GM13977 (cell line): ENCODE measurements at regions not wholly inside any gene's neighbourhood (a gene's known extent, or its start where the extent isn't known, plus 50 kb on each side); places are given as distances from the start of the nearest gene placed in this dataset.
A peak's percentile ranks its signal among the peaks of the same experiment; 100 is the strongest.
"Not testable (repeated sequence)": the region's sequence is repeated elsewhere in the genome, so short reads cannot be mapped to it uniquely, and the experiment has no call there.

Experiments
- DNase-seq: peaks from one replicate; pipeline ENCODE4 v3.0.0; 2012; ENCODE audit warnings: low spot score
- in situ Hi-C: fragments of 300-500 bp; cut with MboI; formaldehyde crosslinking; loops from one replicate; pipeline ENCODE4 v1.12.0; 2022; ENCODE audit warnings: low sequenced_read_pairs, low pct_unique_long_range_greater_than_20kb, mixed read lengths, inconsistent platforms; ENCODE audit not compliant: unreplicated experiment
- TF ChIP-seq, protein P1 (sequence below): IDR thresholded peaks from 2 replicates; pipeline ENCODE4 v1.5.1; 2012; ENCODE audit warnings: mild to moderate bottlenecking, control low read depth; ENCODE audit not compliant: insufficient read depth; ENCODE audit errors: extremely low read depth, missing control alignments

- in situ Hi-C loops: no loop called here
- TF ChIP-seq, protein P1, sequence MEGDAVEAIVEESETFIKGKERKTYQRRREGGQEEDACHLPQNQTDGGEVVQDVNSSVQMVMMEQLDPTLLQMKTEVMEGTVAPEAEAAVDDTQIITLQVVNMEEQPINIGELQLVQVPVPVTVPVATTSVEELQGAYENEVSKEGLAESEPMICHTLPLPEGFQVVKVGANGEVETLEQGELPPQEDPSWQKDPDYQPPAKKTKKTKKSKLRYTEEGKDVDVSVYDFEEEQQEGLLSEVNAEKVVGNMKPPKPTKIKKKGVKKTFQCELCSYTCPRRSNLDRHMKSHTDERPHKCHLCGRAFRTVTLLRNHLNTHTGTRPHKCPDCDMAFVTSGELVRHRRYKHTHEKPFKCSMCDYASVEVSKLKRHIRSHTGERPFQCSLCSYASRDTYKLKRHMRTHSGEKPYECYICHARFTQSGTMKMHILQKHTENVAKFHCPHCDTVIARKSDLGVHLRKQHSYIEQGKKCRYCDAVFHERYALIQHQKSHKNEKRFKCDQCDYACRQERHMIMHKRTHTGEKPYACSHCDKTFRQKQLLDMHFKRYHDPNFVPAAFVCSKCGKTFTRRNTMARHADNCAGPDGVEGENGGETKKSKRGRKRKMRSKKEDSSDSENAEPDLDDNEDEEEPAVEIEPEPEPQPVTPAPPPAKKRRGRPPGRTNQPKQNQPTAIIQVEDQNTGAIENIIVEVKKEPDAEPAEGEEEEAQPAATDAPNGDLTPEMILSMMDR: no peak
- DNase-seq: no peak
Measured at GRCh38 chr1:61556631-61557030, 168.3 kb downstream of the TM2D1 start.

DNA sequence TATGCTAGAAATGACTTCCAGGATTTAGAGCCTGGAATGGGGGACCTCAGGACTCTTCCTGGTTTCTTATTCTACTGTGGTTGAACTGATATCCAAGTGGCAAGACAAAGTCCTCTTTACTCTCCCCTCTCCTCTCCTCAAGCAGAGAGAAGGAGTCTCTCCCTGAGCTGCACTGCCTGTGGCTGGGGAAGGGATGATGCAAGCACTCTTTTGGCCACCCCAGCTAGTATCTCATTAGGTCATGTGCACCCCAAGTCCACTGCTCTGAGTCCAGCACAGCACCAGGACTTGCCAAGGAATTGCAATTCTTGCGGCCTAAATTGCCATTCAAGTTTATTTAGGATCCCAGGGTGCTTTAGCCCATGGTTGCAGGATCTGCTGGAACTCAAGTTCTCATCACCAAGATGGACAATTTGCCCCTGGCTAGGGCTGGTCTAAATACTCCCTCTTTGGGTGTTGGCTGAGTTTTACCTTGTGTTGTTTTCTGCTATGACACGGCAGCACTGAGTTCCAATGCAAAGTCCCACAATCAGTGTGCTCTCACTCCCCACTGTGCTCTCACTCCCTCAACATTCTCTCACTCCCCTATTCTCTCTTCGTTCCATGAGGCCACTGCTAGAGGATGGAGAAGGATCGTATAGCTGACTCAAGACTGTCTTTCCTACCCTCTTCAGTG, 172.2 kb downstream of the TM2D1 start:
- TF ChIP-seq, protein P1: no peak
- DNase-seq: no peak
- in situ Hi-C loops: no loop called here

GRCh38 chr1:61547302-61547701, 177.6 kb downstream of the TM2D1 start:
- in situ Hi-C loops, DNase-seq: not testable (repeated sequence)
- TF ChIP-seq, protein P1: peak; percentile 50

DNA sequence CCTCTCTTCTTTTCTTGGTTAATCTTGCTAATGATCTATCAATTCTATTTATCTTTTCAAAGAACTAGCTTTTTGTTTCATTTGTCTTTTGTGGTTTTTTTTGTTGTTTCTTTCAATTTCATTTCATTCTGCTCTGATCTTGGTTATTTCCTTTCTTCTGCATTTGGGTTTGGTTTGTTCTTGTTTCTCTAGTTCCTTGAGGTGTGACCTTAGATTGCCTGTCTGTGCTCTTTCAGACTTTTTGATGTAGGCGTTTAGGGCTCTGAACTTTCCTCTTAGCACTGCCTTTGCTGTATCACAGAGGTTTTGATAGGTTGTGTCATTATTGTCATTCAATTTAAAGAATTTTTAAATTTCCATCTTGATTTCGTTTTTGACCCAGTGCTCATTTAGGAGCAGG, 180.1 kb downstream of the TM2D1 start:
- DNase-seq, in situ Hi-C loops: not testable (repeated sequence)

DNA sequence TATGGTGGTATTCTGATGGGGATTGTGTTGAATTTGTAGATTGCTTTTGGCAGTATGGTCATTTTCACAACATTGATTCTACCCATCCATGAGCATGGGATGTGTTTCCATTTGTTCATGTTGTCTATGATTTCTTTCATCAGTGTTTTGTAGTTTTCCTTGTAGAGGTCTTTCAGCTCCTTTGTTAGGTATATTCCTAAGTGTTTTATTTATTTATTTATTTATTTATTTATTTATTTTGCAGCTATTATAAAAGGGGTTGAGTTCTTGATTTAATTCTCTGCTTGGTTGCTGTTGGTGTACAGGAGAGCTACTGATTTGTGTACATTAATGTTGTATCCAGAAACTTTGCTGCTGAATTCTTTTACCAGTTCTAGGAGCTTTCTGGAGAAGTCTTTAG, 181.4 kb downstream of the TM2D1 start:
- DNase-seq, in situ Hi-C loops: not testable (repeated sequence)

DNA sequence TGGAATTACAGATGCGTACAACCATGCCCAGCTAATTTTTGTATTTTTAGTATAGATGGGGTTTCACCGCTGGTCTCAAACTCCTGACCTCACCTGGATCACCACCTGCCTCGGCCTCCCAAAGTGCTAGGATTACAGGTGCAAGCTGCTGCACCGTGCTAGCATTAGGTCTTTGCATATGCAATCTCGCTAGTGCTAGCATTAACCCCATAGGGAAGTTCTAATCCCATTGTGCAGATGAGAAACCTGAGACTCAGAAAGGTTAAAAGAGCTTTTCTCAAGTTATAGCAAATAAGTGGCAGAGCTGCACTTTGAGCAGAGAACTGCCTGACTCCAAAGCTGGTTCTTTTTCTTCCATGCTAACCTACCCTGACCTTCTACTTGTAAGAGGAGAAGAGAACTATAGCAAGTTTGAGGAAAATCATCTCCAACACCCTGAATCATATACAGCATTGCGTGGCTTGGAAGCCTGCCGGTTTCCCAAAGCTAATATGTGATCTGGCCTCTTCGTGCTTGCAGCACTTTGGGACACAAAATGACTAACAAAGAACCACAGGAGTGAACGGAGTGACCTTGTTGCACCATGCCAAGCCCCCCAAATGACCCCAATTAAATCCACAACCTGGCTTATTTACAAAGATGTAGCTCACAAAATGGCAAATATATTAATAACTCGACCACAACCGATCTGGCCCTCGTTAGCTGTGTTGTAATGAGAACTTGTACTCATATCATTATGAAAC, 185.1 kb downstream of the TM2D1 start:
- in situ Hi-C loops: no loop called here
- TF ChIP-seq, protein P1: no peak
- DNase-seq: no peak

- in situ Hi-C loops: no loop called here
- TF ChIP-seq, protein P1: no peak
- no peak for DNase-seq
Measured at GRCh38 chr1:61538228-61538627, 186.7 kb downstream of the TM2D1 start.
